ENCODE measurements at regions not wholly inside any gene's neighbourhood (a gene's known extent, or its start where the extent isn't known, plus 50 kb on each side); places are given as distances from the start of the nearest gene placed in this dataset.
A peak's percentile ranks its signal among the peaks of the same experiment; 100 is the strongest.
"Not testable (repeated sequence)": the region's sequence is repeated elsewhere in the genome, so short reads cannot be mapped to it uniquely, and the experiment has no call there.

DNA sequence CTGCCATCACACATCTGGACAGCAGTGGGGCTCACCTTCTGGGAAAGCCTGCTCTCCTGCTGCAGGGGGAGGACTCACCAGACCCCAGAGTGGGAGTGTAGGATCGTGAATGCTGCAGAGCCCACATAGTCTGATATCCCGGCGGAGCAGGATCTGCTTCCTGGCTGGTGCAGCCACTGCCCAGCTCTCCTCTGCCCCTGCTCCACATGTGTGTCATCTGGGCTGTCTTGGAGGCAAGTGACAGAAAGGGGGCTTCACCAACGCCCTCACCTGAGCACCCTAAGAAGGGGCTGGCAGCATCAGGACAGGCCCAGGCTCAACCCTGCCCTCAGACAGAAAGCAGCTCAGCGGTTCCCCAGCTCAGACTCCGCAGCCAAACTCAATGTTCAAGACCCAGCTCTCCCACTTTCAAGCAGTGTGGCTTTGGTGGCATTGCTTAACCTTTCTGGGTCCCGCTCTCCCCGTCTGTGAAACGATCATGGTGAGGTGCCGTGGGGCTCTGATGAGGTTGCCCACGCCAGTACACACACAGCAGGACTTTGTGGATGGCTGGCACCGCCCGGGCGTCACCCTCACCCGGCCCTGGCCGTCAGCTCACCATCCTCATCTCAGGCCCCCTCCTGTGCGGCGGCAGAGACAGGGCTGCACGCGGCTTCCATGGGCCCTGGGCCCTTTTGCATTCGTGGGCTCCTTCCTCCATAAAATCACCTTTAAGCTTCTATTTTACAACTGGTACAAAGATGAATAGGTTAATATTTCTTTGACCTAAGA lies 91.0 kb upstream of the SFSWAP start:
- no peak for DNase-seq

DNA sequence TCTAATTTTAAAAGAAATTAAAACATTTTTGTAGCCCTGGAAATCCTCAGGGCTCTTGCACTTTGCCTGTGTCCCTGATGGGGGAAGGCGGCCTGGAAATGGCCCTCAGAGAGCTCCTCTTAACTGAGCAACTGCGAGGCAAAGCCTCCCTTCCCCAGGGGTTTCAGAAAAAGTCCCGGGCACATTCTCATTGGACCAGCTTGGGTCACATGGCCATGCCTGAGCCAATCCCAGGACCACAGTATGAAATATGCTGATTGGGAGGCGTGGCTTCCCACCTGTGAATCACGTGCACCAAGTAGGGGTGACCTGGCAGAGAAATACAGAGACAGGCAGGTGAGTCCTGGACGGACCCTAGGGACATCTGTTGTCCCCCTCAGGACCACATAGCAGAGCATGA lies 90.4 kb upstream of the SFSWAP start:
- DNase-seq: no peak

DNA sequence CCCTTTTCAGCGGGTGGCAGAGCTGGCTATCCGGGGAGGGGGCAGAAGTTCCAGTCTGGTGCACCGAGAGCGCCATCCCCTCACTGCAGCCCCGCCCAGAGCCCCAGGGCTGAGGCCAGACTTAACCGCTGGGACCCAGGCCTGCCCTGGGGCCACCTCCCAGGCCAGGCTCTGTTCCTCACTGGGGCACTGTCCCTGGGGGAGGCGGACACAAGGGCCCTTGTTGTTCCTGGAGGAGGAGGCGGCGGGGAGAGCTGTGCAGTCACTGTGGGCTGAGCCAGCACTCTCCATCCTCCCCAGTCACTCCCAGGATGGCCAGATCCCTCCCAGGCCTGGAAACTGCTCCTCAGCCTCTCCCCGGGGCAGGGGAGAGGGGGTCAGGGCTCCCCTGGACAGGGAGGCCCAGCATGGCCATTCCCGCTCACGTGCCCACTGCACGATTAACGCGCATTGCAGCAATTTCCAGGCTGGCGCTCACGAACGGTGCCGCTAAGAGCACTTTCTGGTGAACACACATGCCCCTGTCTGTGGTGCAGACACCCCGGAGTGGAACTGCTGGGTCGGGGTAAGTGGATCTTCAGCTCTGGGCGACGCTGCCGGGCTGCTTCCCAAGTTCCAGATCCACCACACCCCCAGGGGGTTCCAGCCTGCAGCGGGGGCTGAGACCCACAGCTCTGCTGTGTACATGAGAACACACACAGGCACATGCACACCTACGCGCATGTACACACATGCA lies 89.8 kb upstream of the SFSWAP start:
- no peak for DNase-seq

DNA sequence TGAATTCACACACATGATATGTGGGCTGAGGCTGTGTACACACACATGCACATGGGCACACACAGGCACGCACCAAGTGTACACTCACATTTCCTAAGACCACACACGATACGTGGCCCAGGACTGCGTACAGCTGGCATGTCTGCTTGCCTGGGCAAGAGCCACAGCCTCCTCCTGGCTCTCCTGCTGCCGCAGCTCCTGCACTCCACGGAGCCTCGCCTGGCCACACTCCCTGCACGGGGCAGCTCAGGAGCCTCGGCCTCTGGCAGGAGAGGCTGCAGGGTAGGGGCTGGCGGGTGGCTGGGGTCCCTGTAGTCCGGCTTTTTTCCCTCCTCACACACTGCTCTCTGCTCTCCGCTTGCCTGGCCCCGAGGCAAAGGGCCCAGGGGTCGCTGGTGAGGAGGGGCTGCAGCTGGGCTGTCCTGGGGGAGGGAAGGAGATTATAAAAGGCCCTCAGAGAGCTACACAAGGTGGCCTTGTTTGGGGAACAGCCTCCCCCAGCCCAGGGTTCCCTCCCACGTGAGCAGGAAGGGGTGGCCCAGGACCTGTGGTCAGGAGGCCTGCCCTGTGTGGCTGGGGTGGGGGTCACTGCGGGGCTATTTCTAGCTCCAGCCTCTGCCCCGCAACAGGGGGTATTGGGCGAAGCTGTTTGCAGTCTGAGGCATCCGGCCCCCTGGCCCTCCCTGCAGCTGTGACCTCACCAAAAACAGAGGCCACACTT lies 89.0 kb upstream of the SFSWAP start:
- no peak for DNase-seq

DNA sequence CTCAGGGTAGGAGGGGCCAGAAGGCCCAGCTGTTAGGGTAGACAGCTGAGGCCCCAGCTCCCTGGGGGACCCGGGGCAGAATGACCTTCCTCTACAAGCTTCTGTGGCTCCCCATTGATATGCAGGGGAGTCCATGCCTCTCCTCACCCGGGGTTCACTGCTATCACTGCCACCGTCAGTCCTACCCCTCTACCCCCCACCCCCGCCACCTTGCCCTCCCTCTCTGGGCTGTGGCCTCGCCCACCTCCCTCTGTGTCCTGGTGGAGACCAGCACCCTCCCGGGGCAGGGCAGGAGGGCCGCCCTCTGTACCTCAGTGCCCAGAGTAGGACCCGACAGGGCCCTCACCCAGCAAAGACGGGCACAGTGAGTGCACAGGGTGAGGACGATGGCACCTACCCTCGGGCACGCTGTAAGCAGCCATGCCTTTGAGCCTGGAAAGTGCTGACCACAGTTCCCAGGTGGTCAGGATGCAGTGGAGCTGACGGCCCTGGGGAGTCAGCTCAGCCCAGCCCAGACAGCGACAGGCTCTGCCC lies 88.4 kb upstream of the SFSWAP start:
- DNase-seq: no peak

DNA sequence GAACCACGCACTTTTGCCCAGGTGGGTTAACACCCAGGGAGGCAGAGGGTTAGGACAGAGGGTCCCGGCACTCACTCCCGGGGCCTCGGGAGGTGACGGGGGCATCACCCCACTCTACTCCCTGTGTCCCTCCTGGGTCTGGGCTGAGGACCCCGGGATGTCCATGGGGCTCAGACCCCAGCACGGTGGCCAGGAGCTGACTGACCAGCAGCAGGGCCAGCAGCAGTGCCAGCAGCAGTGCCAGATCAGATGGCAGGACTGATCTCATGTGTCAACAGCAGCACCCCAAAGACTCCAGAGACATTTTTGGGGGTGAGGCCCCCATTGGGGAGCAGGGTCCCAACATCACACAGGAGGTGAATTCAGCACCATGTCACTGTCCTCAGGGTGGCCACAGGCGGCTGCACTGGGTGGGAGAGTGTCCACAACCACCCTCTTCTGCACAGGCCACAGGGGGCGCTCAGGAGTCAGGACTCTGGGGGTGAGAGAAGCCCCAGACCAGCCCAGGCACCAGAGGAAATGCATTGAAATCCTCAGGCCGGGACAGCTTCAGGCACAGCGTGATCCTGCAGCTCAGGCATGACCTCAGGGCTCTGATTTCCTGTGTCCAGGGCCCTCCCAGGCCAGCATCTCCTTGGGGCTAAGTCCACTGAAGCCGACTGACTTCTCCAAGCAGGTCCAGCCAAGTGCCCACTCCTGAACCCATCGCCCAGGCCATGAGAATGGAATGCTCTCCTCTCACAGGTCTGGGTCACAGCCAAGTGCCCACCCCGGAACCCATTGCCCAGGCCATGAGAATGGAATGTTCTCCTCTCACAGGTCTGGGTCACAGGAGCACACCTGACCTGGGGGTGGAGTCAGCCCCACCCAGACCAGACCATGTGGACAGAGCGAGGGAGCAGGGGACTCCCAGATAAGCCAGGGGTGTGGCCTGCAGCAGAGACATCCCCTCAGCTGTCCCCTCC lies 87.2 kb upstream of the SFSWAP start:
- DNase-seq: not testable (repeated sequence)

DNA sequence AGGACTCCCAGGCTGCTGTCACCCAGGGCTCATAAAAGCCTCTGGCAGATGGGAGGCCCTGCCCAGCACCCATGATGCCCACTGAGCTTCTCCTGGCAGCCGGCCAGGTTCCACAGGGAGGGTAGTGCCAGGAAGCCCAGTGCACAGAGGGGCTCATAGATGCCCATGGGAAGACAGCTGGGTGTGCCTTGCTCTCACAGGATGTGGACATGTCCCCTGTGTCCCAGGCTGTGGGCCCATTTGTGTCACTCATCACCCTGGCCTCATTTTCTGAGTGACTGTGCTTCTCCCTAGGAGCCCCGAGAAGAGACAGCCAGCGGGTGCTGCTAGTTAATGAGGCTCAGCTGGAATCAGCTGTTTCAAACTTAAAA lies 86.5 kb upstream of the SFSWAP start:
- not testable (repeated sequence) for DNase-seq

DNA sequence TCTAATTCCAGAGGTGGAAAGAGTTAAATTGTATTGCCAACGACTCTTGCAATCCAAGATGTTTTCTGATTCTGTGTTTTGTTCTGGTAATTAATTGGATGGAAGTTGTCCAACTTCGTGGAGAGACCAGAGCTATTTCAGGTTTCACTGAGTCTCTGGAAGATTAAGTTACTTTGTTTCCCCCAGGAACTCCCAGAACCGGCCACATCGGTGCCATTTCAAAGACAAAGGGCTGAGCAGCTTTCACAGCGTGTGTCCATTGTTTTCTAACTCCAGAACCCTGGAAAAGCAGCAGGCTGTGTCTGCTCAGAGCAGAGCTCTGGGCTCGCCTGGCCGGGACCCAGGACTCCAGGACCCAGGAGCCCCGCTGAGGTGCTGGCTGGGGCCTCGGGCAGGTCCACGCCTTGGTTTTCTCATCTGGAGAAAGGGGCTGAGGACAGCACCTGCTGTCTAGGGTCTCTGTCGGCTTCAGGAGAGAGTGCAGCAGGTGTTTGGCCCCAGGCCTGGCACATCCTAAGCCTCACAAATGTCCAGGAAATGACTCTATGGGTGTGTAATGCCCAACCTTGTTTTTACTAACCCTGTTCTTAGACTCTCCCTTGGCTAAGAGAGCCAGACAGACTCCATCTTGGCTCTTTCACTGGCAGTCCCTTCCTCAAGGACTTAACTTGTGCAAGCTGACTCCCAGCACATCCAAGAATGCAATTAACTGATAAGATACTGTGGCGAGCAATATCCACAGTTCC lies 86.0 kb upstream of the SFSWAP start:
- not testable (repeated sequence) for DNase-seq

DNA sequence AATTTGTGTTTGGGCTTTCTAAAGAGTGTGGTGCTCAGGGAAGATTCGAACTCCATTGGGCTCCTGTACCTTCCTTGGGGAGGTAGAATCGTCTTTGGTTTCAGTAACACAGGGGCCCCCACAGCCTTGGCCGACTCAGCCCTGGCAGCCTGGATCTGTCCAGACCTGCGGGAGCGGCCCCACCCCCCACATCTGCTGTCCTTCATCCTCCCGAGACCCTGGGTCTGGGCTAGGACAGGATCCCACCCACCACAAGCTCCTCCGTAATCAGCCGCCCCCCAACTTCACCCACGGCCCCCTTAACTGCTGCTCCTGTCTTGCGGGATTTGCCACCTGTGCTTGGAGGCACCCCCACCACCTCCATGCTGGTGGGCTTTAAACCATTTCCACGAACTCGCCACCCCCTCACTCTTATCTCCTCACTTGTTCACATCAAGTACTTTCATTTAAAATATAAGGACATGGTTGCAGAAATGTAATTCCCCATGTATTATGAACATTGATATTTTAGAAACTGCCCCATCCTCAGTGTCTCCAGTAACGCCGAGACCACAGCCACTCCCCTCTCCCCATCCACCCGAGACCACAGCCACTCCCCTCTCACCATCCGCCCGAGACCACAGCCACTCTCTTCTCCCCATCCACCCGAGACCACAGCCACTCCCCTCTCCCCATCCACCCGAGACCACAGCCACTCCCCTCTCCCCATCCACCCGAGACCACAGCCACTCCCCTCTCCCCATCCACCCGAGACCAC lies 84.7 kb upstream of the SFSWAP start:
- not testable (repeated sequence) for DNase-seq

DNA sequence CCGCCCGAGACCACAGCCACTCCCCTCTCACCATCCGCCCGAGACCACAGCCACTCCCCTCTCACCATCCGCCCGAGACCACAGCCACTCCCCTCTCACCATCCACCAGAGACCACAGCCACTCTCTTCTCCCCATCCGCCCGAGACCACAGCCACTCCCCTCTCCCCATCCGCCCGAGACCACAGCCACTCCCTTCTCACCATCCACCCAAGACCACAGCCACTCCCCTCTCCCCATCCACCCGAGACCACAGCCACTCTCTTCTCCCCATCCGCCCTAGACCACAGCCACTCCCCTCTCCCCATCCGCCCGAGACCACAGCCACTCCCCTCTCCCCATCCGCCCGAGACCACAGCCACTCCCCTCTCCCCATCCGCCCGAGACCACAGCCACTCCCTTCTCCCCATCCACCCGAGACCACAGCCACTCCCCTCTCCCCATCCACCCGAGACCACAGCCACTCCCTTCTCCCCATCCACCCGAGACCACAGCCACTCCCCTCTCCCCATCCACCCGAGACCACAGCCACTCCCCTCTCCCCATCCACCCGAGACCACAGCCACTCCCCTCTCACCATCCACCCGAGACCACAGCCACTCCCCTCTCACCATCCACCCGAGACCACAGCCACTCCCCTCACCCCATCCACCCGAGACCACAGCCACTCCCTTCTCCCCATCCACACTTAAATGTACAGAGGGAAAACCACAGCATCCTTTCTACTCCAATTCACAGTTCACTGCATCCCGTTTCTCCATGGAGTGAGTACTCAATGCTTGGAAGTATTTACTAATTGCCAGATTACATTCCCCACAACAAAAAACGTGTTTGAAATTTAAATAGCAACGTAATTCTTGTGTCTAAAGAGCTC lies 83.5 kb upstream of the SFSWAP start:
- DNase-seq: peak; percentile 75

DNA sequence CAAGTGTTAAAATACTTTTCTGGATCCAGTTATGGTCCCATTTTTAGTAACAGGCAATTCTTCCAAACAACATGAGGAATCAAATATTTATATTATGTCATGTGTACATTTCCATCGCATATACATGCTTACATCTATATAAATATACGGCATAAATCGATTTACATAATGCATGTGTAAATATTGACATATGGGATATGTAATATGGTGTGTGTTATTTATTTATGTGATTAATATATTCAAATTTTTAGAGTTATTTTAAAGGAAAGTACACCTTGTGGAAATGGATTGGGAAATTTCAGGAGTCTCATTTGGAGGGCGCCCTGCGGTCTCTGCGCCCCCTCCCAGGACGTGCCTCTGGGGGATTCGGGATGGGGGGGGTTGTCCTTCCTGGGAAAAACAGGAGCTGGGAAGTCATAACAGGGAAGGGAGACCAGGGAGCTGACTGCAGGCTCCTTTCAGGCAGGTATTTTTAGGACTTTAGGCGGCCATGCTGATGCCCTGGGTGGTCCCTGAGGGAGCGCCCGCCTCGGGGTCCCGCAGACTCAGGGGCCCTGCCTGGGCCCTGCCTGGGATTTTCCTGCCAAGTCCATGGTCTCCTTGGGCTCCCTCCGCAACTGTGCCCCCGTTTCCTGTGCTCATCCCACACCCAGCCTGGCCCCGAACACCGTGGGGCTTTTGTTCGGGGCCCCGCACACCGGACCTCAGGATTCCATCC lies 82.7 kb upstream of the SFSWAP start:
- DNase-seq: no peak

DNA sequence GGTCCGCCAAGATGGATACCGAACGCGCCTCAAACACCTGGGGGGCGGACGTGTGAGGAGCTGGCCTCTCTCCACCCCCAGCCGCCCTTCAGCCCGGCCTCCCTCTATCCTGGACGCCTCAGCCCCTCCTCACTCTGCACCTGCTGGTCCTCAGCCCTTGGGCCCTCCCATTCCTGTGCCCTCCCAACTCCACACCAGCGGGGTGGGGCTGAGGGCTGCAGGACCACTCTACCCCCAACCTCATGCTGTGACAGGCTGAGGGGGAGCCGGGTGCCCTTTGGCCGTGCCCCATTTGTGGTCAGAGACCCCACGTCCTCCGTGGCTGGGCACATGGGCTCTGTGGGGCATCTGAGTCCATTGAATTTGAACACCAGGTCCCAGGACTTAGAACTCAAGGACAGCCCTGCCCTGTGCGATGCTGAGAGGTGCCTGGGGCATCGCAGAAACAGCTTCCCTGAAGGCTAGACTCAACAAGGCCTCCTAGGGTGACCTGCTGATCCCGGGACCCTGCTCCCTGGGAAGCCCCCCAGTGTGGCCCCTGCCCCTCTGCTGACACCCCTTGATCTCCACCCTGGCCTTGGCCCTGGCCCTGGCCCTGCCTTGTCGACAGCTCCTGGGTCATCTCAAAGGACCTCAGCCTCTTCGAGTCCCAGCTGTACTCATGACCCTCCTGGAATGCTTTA lies 82.0 kb upstream of the SFSWAP start:
- DNase-seq: no peak

DNA sequence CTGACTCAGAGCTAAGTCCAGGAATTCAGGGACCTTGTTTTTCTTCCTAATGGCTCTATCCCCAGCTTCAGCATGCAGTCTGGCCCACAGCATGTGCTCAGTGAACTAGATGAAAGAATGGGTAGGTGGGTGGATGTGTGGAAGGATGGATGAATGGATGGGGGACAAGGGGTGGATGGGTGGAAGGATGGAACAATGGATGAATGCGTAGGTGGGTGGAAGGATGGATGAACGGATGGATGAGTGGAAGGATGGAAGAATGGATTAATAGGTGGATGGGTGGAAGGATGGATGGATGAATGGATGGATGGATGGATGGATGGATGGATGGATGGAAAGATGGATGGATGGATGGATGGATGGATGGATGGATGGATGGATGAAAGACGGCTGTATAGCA lies 79.7 kb upstream of the SFSWAP start:
- DNase-seq: no peak

DNA sequence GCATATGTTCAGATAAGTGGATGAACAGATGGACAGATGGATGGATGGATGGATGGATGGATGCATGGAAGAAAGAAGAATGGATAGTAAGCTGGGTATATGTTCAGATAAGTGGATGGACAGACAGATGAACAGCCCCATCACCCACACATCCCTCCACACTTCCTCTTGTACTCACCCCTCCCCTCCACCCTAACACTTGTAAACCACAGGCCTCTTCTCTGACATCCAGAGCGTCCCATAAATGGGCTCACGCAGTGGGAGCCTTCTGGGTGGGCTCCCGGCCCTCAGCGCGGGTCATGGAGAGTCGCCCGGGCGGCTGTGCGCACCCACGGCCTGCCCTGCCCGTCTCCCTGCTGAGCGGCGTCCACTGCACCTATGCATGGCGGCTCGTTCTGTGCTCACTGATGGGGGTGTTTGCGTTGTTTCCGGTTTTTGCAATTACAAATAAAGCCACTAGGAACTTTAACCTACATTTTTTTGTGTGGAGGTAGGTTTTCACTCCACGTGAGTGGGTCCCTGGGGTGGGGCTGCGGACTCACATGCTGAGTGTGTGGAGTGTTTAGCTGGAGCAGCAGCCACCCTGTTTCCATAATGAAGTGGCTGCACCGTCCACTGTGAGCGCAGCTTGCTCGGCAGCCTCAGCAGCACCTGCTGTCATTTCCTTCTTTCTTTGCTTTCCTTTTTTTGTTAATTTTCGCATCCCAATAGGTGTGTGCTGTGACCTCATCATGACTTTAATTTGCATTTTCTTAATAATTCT lies 78.8 kb upstream of the SFSWAP start:
- not testable (repeated sequence) for DNase-seq

DNA sequence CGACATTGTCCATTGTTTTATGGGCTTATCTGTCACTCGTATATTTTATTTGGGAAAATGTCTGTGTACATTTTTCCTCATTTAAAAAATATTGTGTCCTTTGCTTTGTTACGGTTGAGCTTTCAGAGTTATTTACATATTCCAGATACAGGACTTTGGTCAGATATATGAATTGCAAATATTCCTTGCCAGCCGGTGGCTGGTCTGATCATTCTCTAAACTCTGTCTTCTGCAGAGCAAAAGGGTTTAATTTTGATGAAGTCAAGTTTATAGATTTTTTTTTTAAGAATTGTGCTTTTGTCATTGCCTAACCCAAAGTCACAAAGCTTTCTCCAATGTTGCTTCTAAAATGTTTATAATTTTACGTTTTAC lies 78.3 kb upstream of the SFSWAP start:
- DNase-seq: not testable (repeated sequence)

DNA sequence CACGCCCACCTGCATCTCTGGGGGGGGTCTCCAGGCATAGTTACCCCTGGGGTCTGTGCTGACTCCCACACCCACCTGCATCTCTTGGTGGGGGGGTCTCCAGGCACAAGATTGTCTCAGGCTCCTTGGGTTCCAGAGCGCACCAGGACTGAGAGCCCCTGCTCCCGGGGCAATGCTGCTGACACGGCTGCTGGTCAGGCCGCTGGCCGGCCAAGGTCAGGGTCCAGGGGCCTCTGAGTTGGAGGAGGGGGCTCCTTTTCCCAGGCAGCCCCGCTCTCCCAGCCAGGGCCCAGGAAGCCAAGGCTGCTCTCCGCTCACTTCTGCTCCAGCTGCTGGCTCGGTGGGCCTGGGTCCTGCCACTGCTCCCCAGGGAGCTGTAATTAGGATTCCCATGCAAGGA lies 77.3 kb upstream of the SFSWAP start:
- DNase-seq: not testable (repeated sequence)

DNA sequence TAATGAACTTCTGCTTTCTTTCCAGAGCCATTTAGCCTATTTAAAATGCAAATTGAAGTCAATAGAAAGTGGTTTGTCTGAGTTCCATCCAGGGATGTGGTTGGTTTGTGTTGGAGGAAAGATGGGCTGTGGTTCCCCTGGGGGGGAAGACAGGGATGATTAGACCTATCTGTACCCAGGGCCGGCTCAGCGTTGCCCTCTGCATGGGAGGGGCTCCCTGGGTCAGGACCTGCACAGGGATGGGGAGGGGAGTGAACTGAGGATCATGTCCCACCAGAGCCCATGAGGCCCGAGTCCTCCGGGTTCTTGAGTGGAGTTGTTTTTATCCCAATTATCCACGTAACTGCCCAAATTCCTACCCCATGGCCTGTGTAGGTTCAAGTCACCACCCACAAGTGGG lies 76.9 kb upstream of the SFSWAP start:
- DNase-seq: no peak

All from skin of body (tissue), 1 donor.